ENCODE measurements at regions not wholly inside any gene's neighbourhood (a gene's known extent, or its start where the extent isn't known, plus 50 kb on each side); places are given as distances from the start of the nearest gene placed in this dataset.

DNA sequence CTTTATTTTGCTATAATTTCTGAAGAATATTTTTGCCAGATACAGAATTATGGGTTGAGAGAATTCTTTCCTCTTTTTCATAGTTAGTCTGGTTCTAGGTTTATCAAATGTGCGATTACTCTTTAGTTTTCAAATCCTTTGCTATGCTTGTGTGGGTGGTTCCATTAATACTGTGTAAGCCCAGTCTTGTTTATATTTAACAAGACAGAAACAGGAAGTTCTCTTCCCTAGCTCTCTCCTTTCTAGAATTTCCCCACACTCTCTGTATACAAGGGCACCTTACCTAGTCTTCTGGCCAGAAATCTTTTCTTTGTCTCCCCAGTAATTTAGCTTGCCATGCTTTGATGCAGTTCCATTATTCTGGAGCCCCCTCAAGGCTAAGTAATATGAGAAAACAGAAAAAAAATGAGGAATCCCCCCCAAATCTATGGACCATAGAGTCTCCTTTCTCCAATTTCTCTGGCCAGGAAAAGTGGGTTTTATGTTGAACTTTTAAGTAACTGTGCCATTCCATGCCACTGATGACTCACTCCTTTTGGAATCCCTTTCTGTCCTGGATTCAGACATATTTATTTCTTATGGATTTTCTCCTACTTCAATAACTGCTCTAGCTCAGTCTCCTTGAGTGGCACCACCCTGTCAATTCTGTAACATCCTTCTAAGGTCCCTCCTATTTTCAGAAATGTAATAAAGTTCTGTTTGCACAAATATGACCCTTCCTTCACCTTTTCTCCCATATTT is 1714.1 kb downstream of the EFNA5 start:
- TF ChIP-seq, protein P1, sequence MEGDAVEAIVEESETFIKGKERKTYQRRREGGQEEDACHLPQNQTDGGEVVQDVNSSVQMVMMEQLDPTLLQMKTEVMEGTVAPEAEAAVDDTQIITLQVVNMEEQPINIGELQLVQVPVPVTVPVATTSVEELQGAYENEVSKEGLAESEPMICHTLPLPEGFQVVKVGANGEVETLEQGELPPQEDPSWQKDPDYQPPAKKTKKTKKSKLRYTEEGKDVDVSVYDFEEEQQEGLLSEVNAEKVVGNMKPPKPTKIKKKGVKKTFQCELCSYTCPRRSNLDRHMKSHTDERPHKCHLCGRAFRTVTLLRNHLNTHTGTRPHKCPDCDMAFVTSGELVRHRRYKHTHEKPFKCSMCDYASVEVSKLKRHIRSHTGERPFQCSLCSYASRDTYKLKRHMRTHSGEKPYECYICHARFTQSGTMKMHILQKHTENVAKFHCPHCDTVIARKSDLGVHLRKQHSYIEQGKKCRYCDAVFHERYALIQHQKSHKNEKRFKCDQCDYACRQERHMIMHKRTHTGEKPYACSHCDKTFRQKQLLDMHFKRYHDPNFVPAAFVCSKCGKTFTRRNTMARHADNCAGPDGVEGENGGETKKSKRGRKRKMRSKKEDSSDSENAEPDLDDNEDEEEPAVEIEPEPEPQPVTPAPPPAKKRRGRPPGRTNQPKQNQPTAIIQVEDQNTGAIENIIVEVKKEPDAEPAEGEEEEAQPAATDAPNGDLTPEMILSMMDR (IDR thresholded peaks at IDR 0.05; ENCODE audit: low read length): no peak
- TF ChIP-seq EZH2 (IDR thresholded peaks at IDR 0.05; ENCODE audit: borderline replicate concordance, low read length): no peak
